NCI-H2196 (cell line): ENCODE measurements at regions not wholly inside any gene's neighbourhood (a gene's known extent, or its start where the extent isn't known, plus 50 kb on each side); places are given as distances from the start of the nearest gene placed in this dataset.
"Not testable (repeated sequence)": the region's sequence is repeated elsewhere in the genome, so short reads cannot be mapped to it uniquely, and the experiment has no call there.

ENCODE experiments used
- DNase-seq: peaks from one replicate; lab custom pipeline; 2025; ENCODE audit not compliant: unreplicated experiment; lab: John Stamatoyannopoulos, UW

GRCh38 chr14:101616202-101616601, 54.9 kb downstream of the DIO3 start:
- no peak for DNase-seq

GRCh38 chr14:101619484-101619883, 58.2 kb downstream of the DIO3 start:
- DNase-seq: no peak

- no peak for DNase-seq
Measured at GRCh38 chr14:101620031-101620788, 58.9 kb downstream of the DIO3 start.

- DNase-seq: no peak
Measured at GRCh38 chr14:101620821-101621785, 59.8 kb downstream of the DIO3 start.

- DNase-seq: no peak
Measured at GRCh38 chr14:101622251-101623076, 61.2 kb downstream of the DIO3 start.

- no peak for DNase-seq
Measured at GRCh38 chr14:101623077-101623372, 61.7 kb downstream of the DIO3 start.

GRCh38 chr14:101623685-101624444, 62.6 kb downstream of the DIO3 start:
- DNase-seq: no peak

GRCh38 chr14:101624536-101624935, 63.2 kb downstream of the DIO3 start:
- DNase-seq: no peak

- no peak for DNase-seq
Measured at GRCh38 chr14:101625336-101626097, 64.2 kb downstream of the DIO3 start.

- no peak for DNase-seq
Measured at GRCh38 chr14:101626331-101626730, 65.0 kb downstream of the DIO3 start.

- DNase-seq: no peak
Measured at GRCh38 chr14:101627915-101628262, 66.6 kb downstream of the DIO3 start.

GRCh38 chr14:101628471-101628966, 67.2 kb downstream of the DIO3 start:
- peak; percentile 42 for DNase-seq

- DNase-seq: no peak
Measured at GRCh38 chr14:101628975-101629374, 67.7 kb downstream of the DIO3 start.

- no peak for DNase-seq
Measured at GRCh38 chr14:101630056-101630965, 69.0 kb downstream of the DIO3 start.

GRCh38 chr14:101631199-101631598, 69.9 kb downstream of the DIO3 start:
- no peak for DNase-seq

GRCh38 chr14:101631970-101632369, 70.7 kb downstream of the DIO3 start:
- not testable (repeated sequence) for DNase-seq

- DNase-seq: no peak
Measured at GRCh38 chr14:101632520-101632919, 71.2 kb downstream of the DIO3 start.

GRCh38 chr14:101633276-101633675, 72.0 kb downstream of the DIO3 start:
- DNase-seq: no peak
